Psoas muscle (tissue), 7 donors: ENCODE measurements at regions not wholly inside any gene's neighbourhood (a gene's known extent, or its start where the extent isn't known, plus 50 kb on each side); places are given as distances from the start of the nearest gene placed in this dataset.

Experiments
- ATAC-seq, 4 donors: fragments of 200-7000 bp; cut with Tn5 transposase; one replicate each; pipeline ENCODE4 v1.9.1; 2020; ENCODE audit warnings: moderate library complexity in 3 of 4, mild to moderate bottlenecking in 2 of 4
- DNase-seq, 2 donors: peaks; one replicate each; pipeline ENCODE4 v3.0.0-alpha.2; 2020
- H3K27ac ChIP-seq: fragments of 200-600 bp; one replicate; pipeline ENCODE4 v1.8.0; 2022
- H3K27me3 ChIP-seq, 3 donors: fragments of 200-600 bp in 1 of 3; one replicate each; pipeline versions ENCODE4 v1.6.1 to v1.8.0; 2013 to 2022; ENCODE audit warnings: low read length in 2 of 3, mild to moderate bottlenecking in 2 of 3, moderate library complexity in 1 of 3; ENCODE audit not compliant: insufficient read depth in 3 of 3
- H3K36me3 ChIP-seq, 2 donors: fragments of 200-600 bp in 1 of 2; one replicate each; pipeline versions ENCODE4 v1.6.1 to v1.8.0; 2013 to 2022; ENCODE audit warnings: low read depth in 1 of 2, mild to moderate bottlenecking in 1 of 2, moderate library complexity in 1 of 2; ENCODE audit not compliant: insufficient read depth in 1 of 2
- H3K4me1 ChIP-seq: fragments of 200-600 bp; one replicate; pipeline ENCODE4 v1.8.0; 2022
- H3K4me3 ChIP-seq: fragments of 200-600 bp; one replicate; pipeline ENCODE4 v1.8.0; 2022; ENCODE audit warnings: mild to moderate bottlenecking
- H3K9me3 ChIP-seq: fragments of 200-600 bp; one replicate; pipeline ENCODE4 v1.8.0; 2022
- CTCF ChIP-seq: fragments of 200-600 bp; IDR thresholded peaks from one replicate; pipeline ENCODE4 v1.8.0; 2022; ENCODE audit warnings: antibody characterized with exemption
- WGBS, 3 donors: extraction: QIAGEN DNeasy Blood & Tissue Kit; methylation state at CpG; one replicate each; pipeline versions ENCODE4 v1.1.6 to v1.1.7; 2013; 5-methylcytosine and 5-hydroxymethylcytosine counted together
- intact Hi-C, 2 donors: fragments of 100-400 bp; cut with DNase I; formaldehyde crosslinking; loops; one replicate each; pipeline versions ENCODE4 v1.11.0 to v1.14.2; 2022
- donor health status: healthy with polysubstance abuse.
- donor health status: DM: no; HTN: no; CAD: no; lungs with moderate emphysema.
- donor health status: Bipolar disorder and iron deficiency.
- donor health status: healthy.
- donor health status: DM: yes; HTN: yes; CAD: no.
- donor health status: DM: no; HTN: no; CAD: no.
- donor health status: DM: yes; HTN: yes; CAD: no.

GRCh38 chr13:112248406-112248760, 127.8 kb upstream of the SPACA7 start:
- ATAC-seq (no peak), DNase-seq (no peak)
- H3K9me3 ChIP-seq: no peaks in the 10 kb centered on the region
- TF ChIP-seq CTCF: no peak
- H3K4me3 ChIP-seq: no peak overlapping the region
- H3K36me3 ChIP-seq: no peaks in the 10 kb centered on the region
- no peaks in the 10 kb centered on the region for H3K4me1 ChIP-seq
- intact Hi-C loops: no loop called here
- H3K27me3 ChIP-seq: peaks cover 0 to 6% (median 6%) of the 10 kb centered on the region in 3 donors
- H3K27ac ChIP-seq: no peak overlapping the region
- WGBS, 3 donors: 60 to 77% (median 70%) methylated on average over 8 of the region's 8 CpGs

GRCh38 chr13:112248862-112249592, 127.1 kb upstream of the SPACA7 start:
- H3K36me3 ChIP-seq: no peaks in the 10 kb centered on the region
- peaks cover 0 to 6% (median 6%) of the 10 kb centered on the region in 3 donors for H3K27me3 ChIP-seq
- no peaks in the 10 kb centered on the region for H3K9me3 ChIP-seq
- no peak for ATAC-seq
- TF ChIP-seq CTCF: no peak
- 62 to 72% (median 68%) methylated on average over 25 of the region's 25 CpGs for WGBS, 3 donors
- DNase-seq: no peak
- intact Hi-C loops: no loop called here
- H3K4me1 ChIP-seq: no peaks in the 10 kb centered on the region
- H3K4me3 ChIP-seq: no peak overlapping the region
- no peak overlapping the region for H3K27ac ChIP-seq

- WGBS, 3 donors: 77 to 79% (median 78%) methylated on average over 38 to 39 of the region's 39 CpGs
- no peak overlapping the region for H3K27ac ChIP-seq
- no peak overlapping the region for H3K4me3 ChIP-seq
- peaks cover 0 to 6% (median 4%) of the 10 kb centered on the region in 3 donors for H3K27me3 ChIP-seq
- no peaks in the 10 kb centered on the region for H3K36me3 ChIP-seq
- H3K4me1 ChIP-seq: no peaks in the 10 kb centered on the region
- TF ChIP-seq CTCF: no peak
- DNase-seq (no peak), ATAC-seq (no peak)
- intact Hi-C loops: loop anchor here in 1 of 2 donors (5.0 kb wide), 1 partner anchor 192 kb away; no protein-coding TSS in a partner anchor
- no peaks in the 10 kb centered on the region for H3K9me3 ChIP-seq
These were observed 126.2 kb upstream of the SPACA7 start for GRCh38 chr13:112249644-112250610.

GRCh38 chr13:112250788-112251445, 125.2 kb upstream of the SPACA7 start:
- TF ChIP-seq CTCF: no peak
- ATAC-seq (no peak), DNase-seq (no peak)
- no peaks in the 10 kb centered on the region for H3K9me3 ChIP-seq
- peaks cover 0 to 6% (median 4%) of the 10 kb centered on the region in 3 donors for H3K27me3 ChIP-seq
- H3K4me1 ChIP-seq: no peaks in the 10 kb centered on the region
- H3K4me3 ChIP-seq: no peak overlapping the region
- intact Hi-C loops: loop anchor here in 1 of 2 donors (5.0 kb wide), 1 partner anchor 191 kb away; no protein-coding TSS in a partner anchor
- no peaks in the 10 kb centered on the region for H3K36me3 ChIP-seq
- WGBS, 3 donors: 80 to 84% (median 83%) methylated on average over 22 of the region's 22 CpGs
- H3K27ac ChIP-seq: no peak overlapping the region
